HEK293 (cell line): ENCODE measurements at regions not wholly inside any gene's neighbourhood (a gene's known extent, or its start where the extent isn't known, plus 50 kb on each side); places are given as distances from the start of the nearest gene placed in this dataset.
"Not testable (repeated sequence)": the region's sequence is repeated elsewhere in the genome, so short reads cannot be mapped to it uniquely, and the experiment has no call there.

ENCODE experiments used
- CTCF ChIP-seq: fragments of 450-650 bp; formaldehyde crosslinking; IDR thresholded peaks from 2 replicates; pipeline ENCODE4 v1.5.1; 2016; ENCODE audit warnings: missing biosample characterization, missing genetic modification characterization
- SP7 ChIP-seq: fragments of 450-650 bp; formaldehyde crosslinking; IDR thresholded peaks from 2 replicates; pipeline ENCODE4 v1.5.1; 2016; ENCODE audit warnings: missing biosample characterization, missing genetic modification characterization
- YY1 ChIP-seq: fragments of 450-650 bp; formaldehyde crosslinking; IDR thresholded peaks from 2 replicates; pipeline ENCODE4 v1.5.1; 2018; ENCODE audit warnings: missing biosample characterization, missing genetic modification characterization
- ZBTB17 ChIP-seq: fragments of 450-650 bp; formaldehyde crosslinking; IDR thresholded peaks from 2 replicates; pipeline ENCODE4 v1.5.1; 2016; ENCODE audit warnings: missing biosample characterization, missing genetic modification characterization
- ZNF266 ChIP-seq: fragments of 450-650 bp; formaldehyde crosslinking; IDR thresholded peaks from 2 replicates; pipeline ENCODE4 v1.5.1; 2016; ENCODE audit warnings: missing biosample characterization, missing genetic modification characterization, low read depth
- ZNF704 ChIP-seq: fragments of 450-650 bp; formaldehyde crosslinking; IDR thresholded peaks from 2 replicates; pipeline ENCODE4 v1.5.1; 2016; ENCODE audit warnings: missing biosample characterization, missing genetic modification characterization
- ZNF777 ChIP-seq: fragments of 450-650 bp; formaldehyde crosslinking; IDR thresholded peaks from 2 replicates; pipeline ENCODE4 v1.5.1; 2017; ENCODE audit warnings: missing biosample characterization, missing genetic modification characterization, borderline replicate concordance

GRCh38 chr11:94235772-94236171 is 68.6 kb upstream of the IZUMO1R start:
- TF ChIP-seq CTCF; YY1 (tag by site-specific recombination); ZNF777; ZNF704 (tag by site-specific recombination); ZBTB17 (tag by site-specific recombination); SP7; ZNF266 (tag by site-specific recombination): not testable (repeated sequence)
